Common myeloid progenitor, CD34-positive (primary cell): ENCODE measurements at regions not wholly inside any gene's neighbourhood (a gene's known extent, or its start where the extent isn't known, plus 50 kb on each side); places are given as distances from the start of the nearest gene placed in this dataset.

Experiments used
- CTCF ChIA-PET: fragments of 350-600 bp; sonication (Branson Sonifier 250); formaldehyde crosslinking; loops from one replicate; lab custom pipeline; 2021; ENCODE audit warnings: antibody characterized with exemption; lab: Charles Lee
- POLR2A ChIA-PET: fragments of 350-600 bp; sonication (Branson Sonifier 250); formaldehyde crosslinking; loops from one replicate; lab custom pipeline; 2021; ENCODE audit warnings: antibody characterized with exemption; lab: Charles Lee
- DNase-seq, 3 donors: peaks; one replicate each; pipeline versions ENCODE4 v3.0.0 to v3.0.0-alpha.2; 2013
- H3K27ac ChIP-seq, 2 experiments: 1 replicate in 1 of 2; 2 replicates in 1 of 2; pipeline ENCODE4 v1.7.0; 2013; ENCODE audit warnings: inconsistent platforms in 2 of 2, low read length in 2 of 2, mild to moderate bottlenecking in 2 of 2, low read depth in 1 of 2, moderate library complexity in 1 of 2; ENCODE audit not compliant: severe bottlenecking in 2 of 2, insufficient read depth in 1 of 2, poor library complexity in 1 of 2
- H3K27me3 ChIP-seq, 5 experiments: replicated peaks in 2 of 5; 1 replicate in 3 of 5; 2 replicates in 2 of 5; pipeline versions ENCODE4 v1.6.1 to v1.7.0; 2013; ENCODE audit warnings: low read length in 4 of 5, mild to moderate bottlenecking in 2 of 5, moderate library complexity in 2 of 5, inconsistent platforms in 1 of 5; ENCODE audit not compliant: insufficient read depth in 5 of 5, control insufficient read depth in 4 of 5
- H3K36me3 ChIP-seq, 4 experiments: 1 replicate in 2 of 4; 2 replicates in 2 of 4; pipeline versions ENCODE4 v1.6.1 to v1.7.0; 2013; ENCODE audit warnings: low read length in 3 of 4, control low read depth in 1 of 4, mild to moderate bottlenecking in 1 of 4; ENCODE audit not compliant: control insufficient read depth in 4 of 4, insufficient read depth in 4 of 4
- H3K4me1 ChIP-seq, 4 experiments: 1 replicate in 3 of 4; 2 replicates in 1 of 4; pipeline versions ENCODE4 v1.6.1 to v1.7.1; 2013; ENCODE audit warnings: low read length in 3 of 4, mild to moderate bottlenecking in 3 of 4, control low read depth in 1 of 4, inconsistent platforms in 1 of 4, moderate library complexity in 1 of 4; ENCODE audit not compliant: control insufficient read depth in 4 of 4, insufficient read depth in 4 of 4; ENCODE audit errors: control extremely low read depth in 1 of 4
- H3K4me3 ChIP-seq, 7 experiments: 1 replicate in 4 of 7; 2 replicates in 3 of 7; pipeline versions ENCODE4 v1.5.1 to v1.7.0; 2013; ENCODE audit warnings: mild to moderate bottlenecking in 7 of 7, low read length in 6 of 7, moderate library complexity in 6 of 7, inconsistent platforms in 2 of 7, low read depth in 2 of 7, control low read depth in 1 of 7; ENCODE audit not compliant: insufficient read depth in 4 of 7, control insufficient read depth in 1 of 7; ENCODE audit errors: extremely low read depth in 1 of 7
- H3K9me3 ChIP-seq, 5 experiments: 1 replicate in 4 of 5; 2 replicates in 1 of 5; pipeline versions ENCODE4 v1.6.1 to v1.7.1; 2013; ENCODE audit warnings: low read length in 4 of 5, mild to moderate bottlenecking in 2 of 5, inconsistent platforms in 1 of 5, low read depth in 1 of 5, moderate library complexity in 1 of 5; ENCODE audit not compliant: control insufficient read depth in 4 of 5, insufficient read depth in 2 of 5; ENCODE audit errors: control extremely low read depth in 1 of 5
- WGBS: methylation state at CpG from one replicate; pipeline ENCODE4 v1.1.5; 2013; ENCODE audit not compliant: insufficient coverage; 5-methylcytosine and 5-hydroxymethylcytosine counted together

GRCh38 chr12:43090981-43091380 is 461.0 kb downstream of the ADAMTS20 start:
- CTCF ChIA-PET: no interaction called here

GRCh38 chr12:43087195-43088091 is 464.6 kb downstream of the ADAMTS20 start:
- H3K36me3 ChIP-seq: no peaks in the 10 kb centered on the region
- no peaks in the 10 kb centered on the region for H3K4me1 ChIP-seq
- 100% methylated on average over 1 of the region's 3 CpGs for WGBS
- no peak for DNase-seq
- H3K27me3 ChIP-seq: no peaks in the 10 kb centered on the region
- peaks cover 0 to 14% (median 4%) of the 10 kb centered on the region in 5 experiments for H3K9me3 ChIP-seq
- ChIA-PET POLR2A (no interaction called here), CTCF (no interaction called here)
- no peak overlapping the region for H3K4me3 ChIP-seq
- H3K27ac ChIP-seq: no peak overlapping the region

More at GRCh38 chr12:43090981-43091380, 461.0 kb downstream of the ADAMTS20 start:
- POLR2A ChIA-PET: no interaction called here
- WGBS: 94% methylated on average over 2 of the region's 2 CpGs
- Histone ChIP-seq H3K27me3 (no peaks in the 10 kb centered on the region), H3K27ac (no peak overlapping the region), H3K9me3 (peaks cover 0 to 4% (median 0%) of the 10 kb centered on the region in 5 experiments), H3K4me3 (no peak overlapping the region), H3K4me1 (no peaks in the 10 kb centered on the region), H3K36me3 (no peaks in the 10 kb centered on the region)
- DNase-seq: no peak

- H3K27ac ChIP-seq: no peak overlapping the region
- no peaks in the 10 kb centered on the region for H3K4me1 ChIP-seq
- H3K4me3 ChIP-seq: no peak overlapping the region
- ChIA-PET CTCF (no interaction called here), POLR2A (no interaction called here)
- no peak for DNase-seq
- H3K36me3 ChIP-seq: no peaks in the 10 kb centered on the region
- H3K27me3 ChIP-seq: no peaks in the 10 kb centered on the region
- H3K9me3 ChIP-seq: no peaks in the 10 kb centered on the region
Observed at GRCh38 chr12:43079476-43079875, 472.5 kb downstream of the ADAMTS20 start.

- Histone ChIP-seq H3K27ac (no peak overlapping the region), H3K9me3 (no peaks in the 10 kb centered on the region), H3K4me3 (no peak overlapping the region), H3K36me3 (no peaks in the 10 kb centered on the region), H3K4me1 (no peaks in the 10 kb centered on the region), H3K27me3 (no peaks in the 10 kb centered on the region)
- no peak for DNase-seq
- ChIA-PET CTCF (no interaction called here), POLR2A (no interaction called here)
- 86% methylated on average over 1 of the region's 3 CpGs for WGBS
Observed at GRCh38 chr12:43078976-43079375, 473.0 kb downstream of the ADAMTS20 start.

GRCh38 chr12:43072431-43072830 is 479.6 kb downstream of the ADAMTS20 start:
- ChIA-PET CTCF (no interaction called here), POLR2A (no interaction called here)
- no peaks in the 10 kb centered on the region for H3K36me3 ChIP-seq
- H3K27ac ChIP-seq: no peak overlapping the region
- H3K4me3 ChIP-seq: no peak overlapping the region
- H3K9me3 ChIP-seq: no peaks in the 10 kb centered on the region
- 100% methylated on average over 1 of the region's 1 CpG for WGBS
- no peaks in the 10 kb centered on the region for H3K27me3 ChIP-seq
- no peaks in the 10 kb centered on the region for H3K4me1 ChIP-seq
- no peak for DNase-seq

GRCh38 chr12:43069768-43070221 is 480.2 kb upstream of the PRICKLE1 start:
- no peaks in the 10 kb centered on the region for H3K9me3 ChIP-seq
- no peak overlapping the region for H3K27ac ChIP-seq
- POLR2A ChIA-PET: no interaction called here
- H3K4me3 ChIP-seq: no peak overlapping the region
- no peaks in the 10 kb centered on the region for H3K27me3 ChIP-seq
- CTCF ChIA-PET: no interaction called here
- no peak for DNase-seq
- H3K4me1 ChIP-seq: peaks cover 0 to 4% (median 0%) of the 10 kb centered on the region in 4 experiments
- H3K36me3 ChIP-seq: no peaks in the 10 kb centered on the region
- 97% methylated on average over 2 of the region's 5 CpGs for WGBS

- H3K9me3 ChIP-seq: no peaks in the 10 kb centered on the region
- 64% methylated on average over 1 of the region's 2 CpGs for WGBS
- no peaks in the 10 kb centered on the region for H3K27me3 ChIP-seq
- POLR2A ChIA-PET: no interaction called here
- no peak overlapping the region for H3K27ac ChIP-seq
- CTCF ChIA-PET: no interaction called here
- DNase-seq: no peak
- peaks cover 0 to 4% (median 0%) of the 10 kb centered on the region in 4 experiments for H3K4me1 ChIP-seq
- H3K4me3 ChIP-seq: no peak overlapping the region
- no peaks in the 10 kb centered on the region for H3K36me3 ChIP-seq
Observed at GRCh38 chr12:43066471-43066870, 476.9 kb upstream of the PRICKLE1 start.
